ENCODE measurements at regions not wholly inside any gene's neighbourhood (a gene's known extent, or its start where the extent isn't known, plus 50 kb on each side); places are given as distances from the start of the nearest gene placed in this dataset.

DNA sequence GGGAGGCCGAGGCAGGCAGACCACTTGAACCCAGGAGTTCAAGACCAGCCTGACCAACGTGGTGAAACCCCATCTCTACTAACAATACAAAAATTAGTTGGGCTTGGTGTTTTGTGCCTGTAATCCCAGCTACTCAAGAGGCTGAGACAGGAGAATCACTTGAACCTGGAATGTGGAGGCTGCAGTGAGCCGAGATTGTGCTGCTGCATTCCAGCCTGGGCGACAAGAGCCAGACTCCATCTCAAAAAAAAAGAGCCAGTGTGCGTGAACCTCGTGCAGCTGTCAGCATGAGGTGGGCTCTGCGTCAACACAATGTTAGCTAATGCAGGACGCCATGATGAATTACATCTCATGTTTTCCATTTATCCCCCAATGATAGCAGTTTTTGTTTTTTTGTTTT, 110.7 kb upstream of the SLC45A1 start:
- TF ChIP-seq CTCF (conservative IDR thresholded peaks at IDR 0.05; ENCODE audit: low read depth, low read length) (no peak), BHLHE40 (IDR thresholded peaks at IDR 0.05; ENCODE audit: low read depth, low read length) (no peak), ELK1 (IDR thresholded peaks at IDR 0.05; ENCODE audit: borderline replicate concordance, low read depth, low read length) (no peak), MAFK (IDR thresholded peaks at IDR 0.05; ENCODE audit: low read depth, low read length) (no peak), RFX5 (IDR thresholded peaks at IDR 0.05; ENCODE audit: low read depth, low read length) (no peak), MAZ (IDR thresholded peaks at IDR 0.05; ENCODE audit: borderline replicate concordance, low read depth, low read length) (no peak), POLR2A (IDR thresholded peaks at IDR 0.05; ENCODE audit: low read depth, low read length) (no peak), SMC3 (IDR thresholded peaks at IDR 0.05; ENCODE audit: low read depth, low read length) (no peak), CEBPB (IDR thresholded peaks at IDR 0.05; ENCODE audit: low read depth, low read length) (no peak), MXI1 (IDR thresholded peaks at IDR 0.05; ENCODE audit: borderline replicate concordance, low read depth, low read length) (no peak), FOS (IDR thresholded peaks at IDR 0.05; ENCODE audit: low read depth, low read length) (no peak), RCOR1 (IDR thresholded peaks at IDR 0.05; ENCODE audit: insufficient replicate concordance, low read length) (no peak), RAD21 (IDR thresholded peaks at IDR 0.05; ENCODE audit: low read length) (no peak)
